AG09319 (cell line): ENCODE measurements at regions not wholly inside any gene's neighbourhood (a gene's known extent, or its start where the extent isn't known, plus 50 kb on each side); places are given as distances from the start of the nearest gene placed in this dataset.
"Not testable (repeated sequence)": the region's sequence is repeated elsewhere in the genome, so short reads cannot be mapped to it uniquely, and the experiment has no call there.

Experiments
- DNase-seq: peaks from one replicate; pipeline ENCODE4 v3.0.0-alpha.2; 2010; ENCODE audit warnings: low read depth; ENCODE audit errors: extremely low read depth
- TF ChIP-seq, protein P1 (sequence below): IDR thresholded peaks from 2 replicates; pipeline ENCODE4 v1.5.1; 2011; ENCODE audit warnings: low read depth, mild to moderate bottlenecking, inconsistent platforms, low read length, moderate library complexity

DNA sequence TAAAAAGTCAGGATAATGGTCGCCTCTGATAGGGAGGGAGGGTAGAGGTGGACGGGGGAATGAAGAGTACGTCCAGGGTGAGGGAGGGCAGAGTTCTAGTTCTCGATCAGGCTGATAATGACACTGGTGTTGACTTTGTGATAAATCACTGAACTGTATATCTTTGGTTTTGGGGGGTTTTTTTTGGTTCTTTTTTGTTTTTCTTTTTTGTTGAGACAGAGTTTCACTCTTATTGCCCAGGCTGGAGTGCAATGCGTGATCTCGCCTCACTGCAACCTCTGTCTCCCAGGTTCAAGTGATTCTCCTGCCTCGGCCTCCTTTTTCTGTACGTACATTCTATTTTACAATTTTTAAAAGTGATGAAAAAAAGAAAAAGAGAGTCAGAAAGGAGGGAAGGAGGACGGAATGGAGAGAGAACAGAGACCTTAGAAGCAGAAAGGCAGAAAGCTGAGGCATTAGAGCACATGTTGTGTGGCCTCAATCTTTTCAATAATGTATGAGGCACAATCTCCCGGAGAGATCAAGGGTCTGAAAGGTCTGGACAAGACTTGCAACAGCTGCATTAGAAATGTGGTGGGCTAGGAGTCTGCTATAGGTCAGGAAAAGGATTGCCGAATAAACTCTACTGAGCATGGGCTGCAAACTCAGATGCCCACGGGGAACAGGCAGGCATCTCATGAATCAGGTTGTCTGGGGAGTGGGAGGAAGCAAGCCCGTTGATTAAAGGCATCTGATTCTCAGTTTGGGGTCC lies 174.8 kb downstream of the TOMM20 start:
- DNase-seq: no peak
- TF ChIP-seq, protein P1, sequence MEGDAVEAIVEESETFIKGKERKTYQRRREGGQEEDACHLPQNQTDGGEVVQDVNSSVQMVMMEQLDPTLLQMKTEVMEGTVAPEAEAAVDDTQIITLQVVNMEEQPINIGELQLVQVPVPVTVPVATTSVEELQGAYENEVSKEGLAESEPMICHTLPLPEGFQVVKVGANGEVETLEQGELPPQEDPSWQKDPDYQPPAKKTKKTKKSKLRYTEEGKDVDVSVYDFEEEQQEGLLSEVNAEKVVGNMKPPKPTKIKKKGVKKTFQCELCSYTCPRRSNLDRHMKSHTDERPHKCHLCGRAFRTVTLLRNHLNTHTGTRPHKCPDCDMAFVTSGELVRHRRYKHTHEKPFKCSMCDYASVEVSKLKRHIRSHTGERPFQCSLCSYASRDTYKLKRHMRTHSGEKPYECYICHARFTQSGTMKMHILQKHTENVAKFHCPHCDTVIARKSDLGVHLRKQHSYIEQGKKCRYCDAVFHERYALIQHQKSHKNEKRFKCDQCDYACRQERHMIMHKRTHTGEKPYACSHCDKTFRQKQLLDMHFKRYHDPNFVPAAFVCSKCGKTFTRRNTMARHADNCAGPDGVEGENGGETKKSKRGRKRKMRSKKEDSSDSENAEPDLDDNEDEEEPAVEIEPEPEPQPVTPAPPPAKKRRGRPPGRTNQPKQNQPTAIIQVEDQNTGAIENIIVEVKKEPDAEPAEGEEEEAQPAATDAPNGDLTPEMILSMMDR: no peak

GRCh38 chr1:234950598-234950997 lies 178.0 kb downstream of the TOMM20 start:
- TF ChIP-seq, protein P1: no peak

DNA sequence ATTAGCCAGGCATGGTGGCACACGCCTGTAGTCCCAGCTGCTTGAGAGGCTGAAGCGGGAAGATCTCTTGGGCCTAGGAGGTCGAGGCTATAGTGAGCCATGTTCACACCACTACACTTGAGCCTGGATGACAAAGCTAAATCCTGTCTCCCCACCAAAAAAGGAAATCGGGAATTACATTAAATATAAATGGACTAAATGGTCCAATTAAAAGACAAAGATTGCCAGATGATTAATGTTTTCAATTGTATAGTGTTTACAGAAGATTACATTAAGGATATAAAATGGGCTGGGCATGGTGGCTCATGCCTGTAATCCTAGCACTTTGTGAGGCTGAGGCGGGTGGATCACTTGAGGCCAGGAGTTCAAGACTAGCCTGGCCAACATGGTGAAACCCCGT lies 179.1 kb downstream of the TOMM20 start:
- not testable (repeated sequence) for DNase-seq

More at GRCh38 chr1:234950598-234950997, 178.0 kb downstream of the TOMM20 start:
- DNase-seq: no peak

GRCh38 chr1:234944439-234945344 lies 183.9 kb downstream of the TOMM20 start:
- TF ChIP-seq, protein P1: no peak
- no peak for DNase-seq

- TF ChIP-seq, protein P1: no peak
- no peak for DNase-seq
Measured at GRCh38 chr1:234943836-234944402, 184.7 kb downstream of the TOMM20 start.

- no peak for DNase-seq
- TF ChIP-seq, protein P1: no peak
Measured at GRCh38 chr1:234942879-234943506, 185.6 kb downstream of the TOMM20 start.

GRCh38 chr1:234942012-234942332 lies 186.7 kb downstream of the TOMM20 start:
- no peak for DNase-seq
- TF ChIP-seq, protein P1: no peak
